HEK293T (cell line): ENCODE measurements at regions not wholly inside any gene's neighbourhood (a gene's known extent, or its start where the extent isn't known, plus 50 kb on each side); places are given as distances from the start of the nearest gene placed in this dataset.
"Not testable (repeated sequence)": the region's sequence is repeated elsewhere in the genome, so short reads cannot be mapped to it uniquely, and the experiment has no call there.

Experiments
- CTCF ChIA-PET: fragments of 350-600 bp; formaldehyde crosslinking; extraction: SDS; loops from one replicate; lab custom pipeline; 2021; ENCODE audit warnings: antibody characterized with exemption, inconsistent platforms; lab: Yijun Ruan, JAX
- POLR2A ChIA-PET: fragments of 350-600 bp; formaldehyde crosslinking; extraction: SDS; loops from one replicate; lab custom pipeline; 2020; ENCODE audit warnings: antibody characterized with exemption, inconsistent platforms; lab: Yijun Ruan, JAX
- DNase-seq: peaks from one replicate; pipeline ENCODE4 v3.0.0; 2012; ENCODE audit warnings: mixed read lengths; ENCODE audit errors: extremely low spot score
- ARNT ChIP-seq: fragments of 450-650 bp; IDR thresholded peaks from 2 replicates; pipeline ENCODE4 v1.6.1; 2017; ENCODE audit warnings: mild to moderate bottlenecking
- BHLHE40 ChIP-seq: fragments of 450-650 bp; IDR thresholded peaks from 2 replicates; pipeline ENCODE4 v1.6.1; 2016; ENCODE audit warnings: mild to moderate bottlenecking, moderate library complexity, borderline replicate concordance
- CTBP1 ChIP-seq: fragments of 450-650 bp; IDR thresholded peaks from 2 replicates; pipeline ENCODE4 v1.6.1; 2016; ENCODE audit warnings: borderline replicate concordance
- ELF4 ChIP-seq: fragments of 450-650 bp; IDR thresholded peaks from 2 replicates; pipeline ENCODE4 v1.6.1; 2017; ENCODE audit warnings: antibody characterized with exemption
- FOXA1 ChIP-seq: fragments of 450-650 bp; IDR thresholded peaks from 2 replicates; pipeline ENCODE4 v1.6.1; 2016; ENCODE audit warnings: mild to moderate bottlenecking
- FOXK2 ChIP-seq: fragments of 450-650 bp; IDR thresholded peaks from 2 replicates; pipeline ENCODE4 v1.6.1; 2016; ENCODE audit warnings: mild to moderate bottlenecking
- FOXM1 ChIP-seq: fragments of 450-650 bp; IDR thresholded peaks from 2 replicates; pipeline ENCODE4 v1.6.1; 2017; ENCODE audit warnings: mild to moderate bottlenecking, borderline replicate concordance
- HDGF ChIP-seq: fragments of 450-650 bp; IDR thresholded peaks from 2 replicates; pipeline ENCODE4 v1.6.1; 2017; ENCODE audit warnings: antibody characterized with exemption, borderline replicate concordance
- L3MBTL2 ChIP-seq: fragments of 450-650 bp; conservative IDR thresholded peaks from 2 replicates; pipeline ENCODE4 v1.6.1; 2016; ENCODE audit warnings: mild to moderate bottlenecking
- LEF1 ChIP-seq: fragments of 450-650 bp; IDR thresholded peaks from 2 replicates; pipeline ENCODE4 v1.6.1; 2017; ENCODE audit warnings: mild to moderate bottlenecking, borderline replicate concordance
- NFRKB ChIP-seq: fragments of 450-650 bp; IDR thresholded peaks from 2 replicates; pipeline ENCODE4 v1.6.1; 2016; ENCODE audit warnings: mild to moderate bottlenecking, moderate library complexity
- PKNOX1 ChIP-seq: fragments of 450-650 bp; IDR thresholded peaks from 2 replicates; pipeline ENCODE4 v1.6.1; 2016
- SP1 ChIP-seq: fragments of 450-650 bp; IDR thresholded peaks from 2 replicates; pipeline ENCODE4 v1.6.1; 2017
- SUZ12 ChIP-seq: fragments of 450-650 bp; IDR thresholded peaks from 2 replicates; pipeline ENCODE4 v1.6.1; 2016; ENCODE audit warnings: mild to moderate bottlenecking
- TARDBP ChIP-seq: fragments of 450-650 bp; IDR thresholded peaks from 2 replicates; pipeline ENCODE4 v1.6.1; 2016
- ZNF384 ChIP-seq: fragments of 450-650 bp; IDR thresholded peaks from 2 replicates; pipeline ENCODE4 v1.6.1; 2016

- ChIA-PET CTCF (no interaction called here), POLR2A (no interaction called here)
- TF ChIP-seq CTBP1 (no peak), ZNF384 (no peak), ARNT (no peak), TARDBP (no peak), SUZ12 (no peak), NFRKB (no peak), L3MBTL2 (no peak), SP1 (no peak), HDGF (no peak), PKNOX1 (no peak), FOXA1 (no peak), ELF4 (no peak), BHLHE40 (no peak)
- DNase-seq: no peak
Measured at GRCh38 chrX:66815227-66815626, 176.3 kb upstream of the EDA2R start.

GRCh38 chrX:66794514-66794913 lies 155.6 kb upstream of the EDA2R start:
- CTCF ChIA-PET, POLR2A ChIA-PET, DNase-seq: not testable (repeated sequence)

DNA sequence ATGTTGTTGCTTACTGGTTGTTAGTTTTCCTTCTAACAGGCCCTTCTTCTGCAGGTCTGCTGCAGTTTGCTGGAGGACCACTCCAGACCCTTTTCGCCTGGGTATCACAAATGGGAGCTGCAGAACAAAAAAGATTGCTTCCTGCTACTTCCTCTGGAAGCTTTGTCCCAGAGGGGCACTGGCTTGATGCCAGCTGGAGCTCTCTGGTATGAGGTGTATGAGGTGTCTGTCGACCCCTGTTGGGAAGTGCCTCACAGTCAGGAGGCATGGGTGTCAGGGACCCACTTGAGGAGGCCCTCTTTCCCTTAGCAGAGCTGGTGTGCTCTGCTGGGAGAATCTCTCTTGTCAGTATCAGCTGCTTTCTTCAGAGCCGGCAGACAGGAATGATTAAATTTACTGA lies 127.4 kb upstream of the EDA2R start:
- DNase-seq: no peak
- TF ChIP-seq FOXM1: no peak
- no peak for TF ChIP-seq HDGF
- TF ChIP-seq TARDBP: no peak
- TF ChIP-seq PKNOX1: no peak
- TF ChIP-seq LEF1: no peak
- no peak for TF ChIP-seq ELF4
- ChIA-PET POLR2A (no interaction called here), CTCF (no interaction called here)

DNA sequence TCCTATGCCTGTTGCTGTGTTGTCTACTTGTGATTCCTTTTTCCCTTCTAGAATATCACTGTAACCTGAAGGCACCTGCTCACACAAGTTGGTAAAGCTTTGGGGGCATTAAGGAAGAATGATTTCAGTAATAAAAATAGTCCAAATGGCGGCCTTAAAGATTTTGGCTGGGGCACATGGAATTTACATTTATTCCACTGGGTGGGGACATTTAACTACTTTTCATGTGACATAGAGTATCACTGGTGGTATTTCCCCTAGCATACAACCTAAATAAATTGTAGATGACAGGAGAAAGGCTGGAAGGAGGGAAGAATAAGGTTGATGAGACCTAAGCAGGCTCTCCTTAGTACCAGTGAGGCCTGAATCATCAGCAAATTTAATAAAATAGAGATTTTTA lies 121.8 kb upstream of the EDA2R start:
- ChIA-PET CTCF (no interaction called here), POLR2A (no interaction called here)
- TF ChIP-seq CTBP1 (no peak), ARNT (no peak), FOXA1 (no peak), SUZ12 (no peak), ZNF384 (no peak)
- DNase-seq: no peak

DNA sequence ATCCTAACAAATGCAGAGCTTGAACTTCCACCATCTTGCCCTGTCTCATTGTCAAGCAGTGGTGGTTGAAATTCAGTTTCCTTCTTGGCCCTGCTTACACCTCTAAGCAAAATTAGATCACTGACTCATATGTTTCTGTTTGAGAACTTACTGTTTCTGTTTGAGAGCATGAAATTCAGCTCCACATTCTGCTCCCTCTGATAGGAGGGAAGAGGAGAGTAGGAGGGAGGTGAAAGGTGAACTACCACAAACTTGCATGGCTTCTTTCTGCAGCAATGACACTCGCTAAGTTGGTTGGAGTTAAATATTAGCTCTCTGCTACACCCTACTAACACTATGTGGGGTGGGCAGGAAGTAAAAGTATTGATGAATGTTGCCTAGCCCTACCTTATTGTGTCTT lies 117.8 kb upstream of the EDA2R start:
- CTCF ChIA-PET: no interaction called here
- POLR2A ChIA-PET: no interaction called here
- DNase-seq: no peak
- TF ChIP-seq ZNF384 (no peak), FOXK2 (no peak), HDGF (no peak), L3MBTL2 (no peak), SP1 (no peak), ELF4 (no peak), CTBP1 (no peak), ARNT (no peak), BHLHE40 (no peak), LEF1 (no peak), NFRKB (no peak), PKNOX1 (no peak), SUZ12 (no peak), FOXM1 (no peak), FOXA1 (no peak), TARDBP (no peak)

GRCh38 chrX:66751136-66751782 lies 112.4 kb upstream of the EDA2R start:
- POLR2A ChIA-PET: no interaction called here
- TF ChIP-seq L3MBTL2: no peak
- no peak for TF ChIP-seq CTBP1
- no peak for TF ChIP-seq FOXA1
- CTCF ChIA-PET: no interaction called here
- DNase-seq: no peak

DNA sequence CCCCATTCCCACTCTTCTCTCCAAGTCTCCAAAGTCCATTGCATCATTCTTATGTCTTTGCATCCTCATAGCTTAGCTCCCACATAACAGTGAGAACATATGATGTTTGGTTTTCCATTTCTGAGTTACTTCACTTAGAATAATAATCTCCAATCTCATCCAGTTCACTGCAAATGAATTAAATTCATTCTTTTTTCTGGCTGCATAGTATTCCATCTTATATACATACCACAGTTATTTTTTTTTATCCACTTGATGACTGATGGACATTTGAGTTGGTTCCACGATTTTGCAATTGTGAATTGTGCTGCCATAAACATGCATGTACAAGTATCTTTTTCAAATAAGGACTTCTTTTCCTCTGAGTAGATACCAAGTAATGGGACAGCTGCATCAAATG lies 105.6 kb upstream of the EDA2R start:
- DNase-seq, POLR2A ChIA-PET, CTCF ChIA-PET: not testable (repeated sequence)

- ChIA-PET POLR2A (no interaction called here), CTCF (interaction anchor here (1.0 kb wide), 1 partner anchor 530 kb away, joined by 6 read pairs; no protein-coding TSS in a partner anchor)
- DNase-seq: peak; percentile 7
- no peak for TF ChIP-seq NFRKB
- TF ChIP-seq ELF4: no peak
- TF ChIP-seq CTBP1: no peak
- no peak for TF ChIP-seq ZNF384
- no peak for TF ChIP-seq L3MBTL2
- no peak for TF ChIP-seq PKNOX1
- no peak for TF ChIP-seq FOXK2
- no peak for TF ChIP-seq LEF1
- no peak for TF ChIP-seq SUZ12
- no peak for TF ChIP-seq FOXM1
- no peak for TF ChIP-seq BHLHE40
- TF ChIP-seq TARDBP: no peak
- no peak for TF ChIP-seq ARNT
- no peak for TF ChIP-seq FOXA1
- TF ChIP-seq SP1: no peak
- no peak for TF ChIP-seq HDGF
Measured at GRCh38 chrX:66731398-66731797, 92.5 kb upstream of the EDA2R start.
